ENCODE measurements at regions not wholly inside any gene's neighbourhood (a gene's known extent, or its start where the extent isn't known, plus 50 kb on each side); places are given as distances from the start of the nearest gene placed in this dataset.

DNA sequence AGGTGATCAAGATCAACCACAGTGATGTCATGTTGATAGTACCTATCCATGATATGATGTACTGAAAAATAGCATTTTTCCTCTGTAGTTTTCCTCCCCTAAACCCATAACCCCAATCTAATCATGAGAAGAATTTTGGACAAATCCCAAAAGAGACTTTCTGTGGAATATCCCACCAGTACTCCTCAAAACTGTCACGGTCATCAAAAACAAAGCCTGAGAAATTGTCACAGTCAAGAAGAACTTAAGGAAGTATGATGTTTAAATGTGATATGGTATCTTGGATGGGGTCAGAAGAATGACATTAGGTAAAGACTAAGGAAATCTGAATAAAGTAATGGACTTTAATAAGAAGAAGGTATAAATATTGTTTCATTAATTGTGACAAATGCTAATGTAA lies 248.8 kb downstream of the RMST start:
- Histone ChIP-seq H2AFZ (ENCODE audit: low read depth, low read length) (no peak overlapping the region), H3K27me3 (ENCODE audit: insufficient read depth, low read depth, low read length) (no peaks in the 10 kb centered on the region), H3K9me3 (ENCODE audit: low read length) (no peaks in the 10 kb centered on the region), H3K27ac (ENCODE audit: low read length) (no peak overlapping the region), H3K4me3 (ENCODE audit: low read length) (no peak overlapping the region), H3F3A (ENCODE audit: insufficient read depth, low read length, poor library complexity, severe bottlenecking) (no peaks in the 10 kb centered on the region), H3K79me2 (replicated peaks; ENCODE audit: insufficient read depth, low read length) (no peaks in the 10 kb centered on the region), H3K4me2 (ENCODE audit: low read length) (no peak overlapping the region), H3K9me2 (ENCODE audit: insufficient read depth, low read length) (no peaks in the 10 kb centered on the region), H3K36me3 (ENCODE audit: insufficient read depth, low read length) (no peaks in the 10 kb centered on the region), H3K9ac (ENCODE audit: low read length) (no peak overlapping the region), H4K20me1 (ENCODE audit: insufficient read depth) (no peaks in the 10 kb centered on the region)
- no peak for TF ChIP-seq EP300 (conservative IDR thresholded peaks at IDR 0.05; ENCODE audit: poor library complexity, severe bottlenecking)
- TF ChIP-seq SMC3 (conservative IDR thresholded peaks at IDR 0.05; ENCODE audit: poor library complexity), result no peak
- TF ChIP-seq, protein P1, sequence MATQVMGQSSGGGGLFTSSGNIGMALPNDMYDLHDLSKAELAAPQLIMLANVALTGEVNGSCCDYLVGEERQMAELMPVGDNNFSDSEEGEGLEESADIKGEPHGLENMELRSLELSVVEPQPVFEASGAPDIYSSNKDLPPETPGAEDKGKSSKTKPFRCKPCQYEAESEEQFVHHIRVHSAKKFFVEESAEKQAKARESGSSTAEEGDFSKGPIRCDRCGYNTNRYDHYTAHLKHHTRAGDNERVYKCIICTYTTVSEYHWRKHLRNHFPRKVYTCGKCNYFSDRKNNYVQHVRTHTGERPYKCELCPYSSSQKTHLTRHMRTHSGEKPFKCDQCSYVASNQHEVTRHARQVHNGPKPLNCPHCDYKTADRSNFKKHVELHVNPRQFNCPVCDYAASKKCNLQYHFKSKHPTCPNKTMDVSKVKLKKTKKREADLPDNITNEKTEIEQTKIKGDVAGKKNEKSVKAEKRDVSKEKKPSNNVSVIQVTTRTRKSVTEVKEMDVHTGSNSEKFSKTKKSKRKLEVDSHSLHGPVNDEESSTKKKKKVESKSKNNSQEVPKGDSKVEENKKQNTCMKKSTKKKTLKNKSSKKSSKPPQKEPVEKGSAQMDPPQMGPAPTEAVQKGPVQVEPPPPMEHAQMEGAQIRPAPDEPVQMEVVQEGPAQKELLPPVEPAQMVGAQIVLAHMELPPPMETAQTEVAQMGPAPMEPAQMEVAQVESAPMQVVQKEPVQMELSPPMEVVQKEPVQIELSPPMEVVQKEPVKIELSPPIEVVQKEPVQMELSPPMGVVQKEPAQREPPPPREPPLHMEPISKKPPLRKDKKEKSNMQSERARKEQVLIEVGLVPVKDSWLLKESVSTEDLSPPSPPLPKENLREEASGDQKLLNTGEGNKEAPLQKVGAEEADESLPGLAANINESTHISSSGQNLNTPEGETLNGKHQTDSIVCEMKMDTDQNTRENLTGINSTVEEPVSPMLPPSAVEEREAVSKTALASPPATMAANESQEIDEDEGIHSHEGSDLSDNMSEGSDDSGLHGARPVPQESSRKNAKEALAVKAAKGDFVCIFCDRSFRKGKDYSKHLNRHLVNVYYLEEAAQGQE (IDR thresholded peaks at IDR 0.05; ENCODE audit: borderline replicate concordance), result no peak
- no peak for TF ChIP-seq TAF1 (IDR thresholded peaks at IDR 0.05; ENCODE audit: low read depth)
- TF ChIP-seq MXI1 (conservative IDR thresholded peaks at IDR 0.05; ENCODE audit: poor library complexity, severe bottlenecking), result no peak
- TF ChIP-seq RAD21 (conservative IDR thresholded peaks at IDR 0.05), result no peak
- TF ChIP-seq EZH2 (IDR thresholded peaks at IDR 0.05; ENCODE audit: borderline replicate concordance, insufficient read depth, low read length, poor library complexity, severe bottlenecking), result no peak
- TF ChIP-seq, protein P2, sequence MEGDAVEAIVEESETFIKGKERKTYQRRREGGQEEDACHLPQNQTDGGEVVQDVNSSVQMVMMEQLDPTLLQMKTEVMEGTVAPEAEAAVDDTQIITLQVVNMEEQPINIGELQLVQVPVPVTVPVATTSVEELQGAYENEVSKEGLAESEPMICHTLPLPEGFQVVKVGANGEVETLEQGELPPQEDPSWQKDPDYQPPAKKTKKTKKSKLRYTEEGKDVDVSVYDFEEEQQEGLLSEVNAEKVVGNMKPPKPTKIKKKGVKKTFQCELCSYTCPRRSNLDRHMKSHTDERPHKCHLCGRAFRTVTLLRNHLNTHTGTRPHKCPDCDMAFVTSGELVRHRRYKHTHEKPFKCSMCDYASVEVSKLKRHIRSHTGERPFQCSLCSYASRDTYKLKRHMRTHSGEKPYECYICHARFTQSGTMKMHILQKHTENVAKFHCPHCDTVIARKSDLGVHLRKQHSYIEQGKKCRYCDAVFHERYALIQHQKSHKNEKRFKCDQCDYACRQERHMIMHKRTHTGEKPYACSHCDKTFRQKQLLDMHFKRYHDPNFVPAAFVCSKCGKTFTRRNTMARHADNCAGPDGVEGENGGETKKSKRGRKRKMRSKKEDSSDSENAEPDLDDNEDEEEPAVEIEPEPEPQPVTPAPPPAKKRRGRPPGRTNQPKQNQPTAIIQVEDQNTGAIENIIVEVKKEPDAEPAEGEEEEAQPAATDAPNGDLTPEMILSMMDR (IDR thresholded peaks at IDR 0.05; ENCODE audit: poor library complexity, severe bottlenecking), result no peak
- TF ChIP-seq POLR2AphosphoS5 (IDR thresholded peaks at IDR 0.05), result no peak

DNA sequence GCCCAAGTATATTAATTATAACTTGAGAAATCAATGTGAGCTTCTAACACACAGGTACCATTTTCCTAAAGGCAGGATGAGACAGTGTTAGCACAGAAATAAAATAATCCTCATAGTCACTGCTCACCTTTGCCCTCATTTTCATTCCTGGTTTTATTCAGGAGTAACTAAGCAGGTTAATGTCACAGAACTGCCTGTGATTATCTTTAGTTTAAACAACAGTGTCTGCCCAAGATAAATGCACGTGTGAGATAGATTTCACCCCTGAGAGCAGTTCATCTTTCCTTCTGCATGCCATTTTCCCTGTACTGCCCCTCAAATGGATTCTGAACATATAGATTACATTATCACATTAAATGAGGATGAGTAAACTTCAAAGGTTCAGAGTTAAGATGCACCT lies 250.7 kb downstream of the RMST start:
- Histone ChIP-seq H3F3A (ENCODE audit: insufficient read depth, low read length, poor library complexity, severe bottlenecking) (no peaks in the 10 kb centered on the region), H3K4me2 (ENCODE audit: low read length) (peak overlapping the region; percentile 3), H3K36me3 (ENCODE audit: insufficient read depth, low read length) (no peaks in the 10 kb centered on the region), H3K27ac (ENCODE audit: low read length) (no peak overlapping the region), H3K9me2 (ENCODE audit: insufficient read depth, low read length) (no peaks in the 10 kb centered on the region), H4K20me1 (ENCODE audit: insufficient read depth) (no peaks in the 10 kb centered on the region), H2AFZ (ENCODE audit: low read depth, low read length) (no peak overlapping the region), H3K9me3 (ENCODE audit: low read length) (no peaks in the 10 kb centered on the region), H3K27me3 (ENCODE audit: insufficient read depth, low read depth, low read length) (no peaks in the 10 kb centered on the region), H3K79me2 (replicated peaks; ENCODE audit: insufficient read depth, low read length) (no peaks in the 10 kb centered on the region), H3K9ac (ENCODE audit: low read length) (no peak overlapping the region), H3K4me3 (ENCODE audit: low read length) (peak overlapping the region; percentile 20)
- TF ChIP-seq MXI1 (conservative IDR thresholded peaks at IDR 0.05; ENCODE audit: poor library complexity, severe bottlenecking) (no peak), EZH2 (IDR thresholded peaks at IDR 0.05; ENCODE audit: borderline replicate concordance, insufficient read depth, low read length, poor library complexity, severe bottlenecking) (no peak), RAD21 (conservative IDR thresholded peaks at IDR 0.05) (no peak), EP300 (conservative IDR thresholded peaks at IDR 0.05; ENCODE audit: poor library complexity, severe bottlenecking) (no peak), POLR2AphosphoS5 (IDR thresholded peaks at IDR 0.05) (no peak), SMC3 (conservative IDR thresholded peaks at IDR 0.05; ENCODE audit: poor library complexity) (no peak), TAF1 (IDR thresholded peaks at IDR 0.05; ENCODE audit: low read depth) (no peak)
- TF ChIP-seq, protein P1 (IDR thresholded peaks at IDR 0.05; ENCODE audit: borderline replicate concordance), result no peak
- TF ChIP-seq, protein P2 (IDR thresholded peaks at IDR 0.05; ENCODE audit: poor library complexity, severe bottlenecking), result no peak

Measured in neural cell (in vitro differentiated cells).